ENCODE measurements at regions not wholly inside any gene's neighbourhood (a gene's known extent, or its start where the extent isn't known, plus 50 kb on each side); places are given as distances from the start of the nearest gene placed in this dataset.

DNA sequence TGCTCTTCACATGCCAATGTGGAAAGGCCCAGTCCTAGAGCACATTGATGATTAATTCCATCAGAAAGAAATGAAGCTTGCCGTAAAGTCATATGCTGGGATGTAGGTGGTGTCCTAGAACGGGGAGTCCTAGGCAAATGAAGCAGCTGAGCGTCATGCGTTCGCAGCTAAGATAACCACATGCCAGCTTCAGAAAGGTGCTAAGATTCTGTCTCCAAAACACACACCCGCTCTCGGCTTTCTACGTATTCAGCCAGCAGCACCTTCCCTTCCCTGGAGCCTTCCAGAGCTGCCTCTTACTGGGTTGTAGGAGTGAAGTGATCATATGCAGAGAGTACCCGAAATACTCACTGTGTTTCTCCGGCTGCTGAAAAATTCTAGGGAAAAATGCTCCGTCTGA, 421.6 kb upstream of the ID2 start:
- no peak for DNase-seq (ENCODE audit: low read depth in 4 of 4, low spot score in 3 of 4)

- DNase-seq (ENCODE audit: low read depth in 4 of 4, low spot score in 3 of 4): no peak
Observed at GRCh38 chr2:8263901-8264300, 418.0 kb upstream of the ID2 start.

GRCh38 chr2:8264981-8265380, 416.9 kb upstream of the ID2 start:
- no peak for DNase-seq (ENCODE audit: low read depth in 4 of 4, low spot score in 3 of 4)

- DNase-seq (ENCODE audit: low read depth in 4 of 4, low spot score in 3 of 4): no peak
Observed at GRCh38 chr2:8265476-8266226, 416.2 kb upstream of the ID2 start.

- DNase-seq (ENCODE audit: low read depth in 4 of 4, low spot score in 3 of 4): no peak
Observed at GRCh38 chr2:8266563-8266962, 415.3 kb upstream of the ID2 start.

DNA sequence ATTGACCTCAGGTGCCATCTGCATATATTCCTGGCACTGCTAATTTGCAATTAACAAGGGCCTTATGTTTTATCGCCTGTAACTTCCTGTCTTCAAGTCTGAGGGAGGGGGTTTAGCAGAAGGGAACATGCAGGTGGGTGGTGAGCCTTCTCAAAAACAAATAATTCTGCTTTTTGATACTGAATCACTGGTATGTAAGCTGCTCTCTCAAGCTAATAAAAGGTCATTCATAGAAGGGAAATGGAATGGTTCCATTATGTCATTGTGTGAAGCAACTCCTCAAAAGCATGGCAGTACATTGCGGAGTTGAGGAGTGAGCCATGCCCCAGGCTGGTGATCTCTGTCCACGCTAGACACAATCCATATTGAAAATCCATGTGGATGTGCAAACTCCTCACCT, 414.8 kb upstream of the ID2 start:
- DNase-seq (ENCODE audit: low read depth in 4 of 4, low spot score in 3 of 4): no peak

DNA sequence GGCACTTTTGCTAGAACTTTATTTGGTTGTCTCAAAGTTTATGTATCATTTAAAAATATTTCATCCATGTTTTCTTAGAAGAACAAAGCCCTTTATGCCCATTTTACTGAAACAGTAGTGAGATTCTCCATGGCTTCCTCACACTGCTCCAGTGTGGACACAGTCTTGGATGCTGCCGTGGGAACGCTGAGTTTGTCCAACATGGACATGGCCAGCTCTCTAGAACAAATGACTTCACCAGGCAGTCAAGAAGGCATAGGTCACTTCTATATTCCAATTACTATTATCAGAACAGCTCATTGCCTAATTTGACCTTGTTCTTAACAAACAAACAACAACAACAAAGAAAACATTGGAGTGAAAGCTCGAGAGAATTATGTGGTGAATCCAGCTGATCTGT, 414.1 kb upstream of the ID2 start:
- no peak for DNase-seq (ENCODE audit: low read depth in 4 of 4, low spot score in 3 of 4)

GRCh38 chr2:8268172-8268783, 413.6 kb upstream of the ID2 start:
- no peak for DNase-seq (ENCODE audit: low read depth in 4 of 4, low spot score in 3 of 4)

- no peak for DNase-seq (ENCODE audit: low read depth in 4 of 4, low spot score in 3 of 4)
Observed at GRCh38 chr2:8270699-8271098, 411.2 kb upstream of the ID2 start.

DNA sequence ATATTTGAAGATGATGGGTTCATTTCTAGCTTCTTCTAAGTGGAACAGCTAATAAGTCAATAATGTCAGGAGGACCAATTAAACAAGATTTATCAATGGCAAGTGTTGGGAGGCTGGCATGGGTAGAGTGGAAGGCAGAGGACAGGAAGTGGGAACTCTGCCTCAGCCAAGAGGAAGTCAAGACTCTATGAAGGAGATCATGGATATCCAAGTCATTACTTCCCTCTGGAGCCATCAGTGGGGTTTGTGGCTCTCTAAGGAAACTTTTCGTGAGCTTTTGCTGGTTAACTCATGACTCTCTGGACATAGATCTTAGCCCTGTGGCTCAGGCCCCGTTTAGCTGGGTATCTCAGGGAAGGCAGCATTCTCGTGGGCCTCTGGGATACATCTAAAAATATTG, 410.4 kb upstream of the ID2 start:
- DNase-seq (ENCODE audit: low read depth in 4 of 4, low spot score in 3 of 4): no peak

- no peak for DNase-seq (ENCODE audit: low read depth in 4 of 4, low spot score in 3 of 4)
Observed at GRCh38 chr2:8276026-8276425, 405.8 kb upstream of the ID2 start.

- no peak for DNase-seq (ENCODE audit: low read depth in 4 of 4, low spot score in 3 of 4)
Observed at GRCh38 chr2:8277921-8278571, 403.8 kb upstream of the ID2 start.

DNA sequence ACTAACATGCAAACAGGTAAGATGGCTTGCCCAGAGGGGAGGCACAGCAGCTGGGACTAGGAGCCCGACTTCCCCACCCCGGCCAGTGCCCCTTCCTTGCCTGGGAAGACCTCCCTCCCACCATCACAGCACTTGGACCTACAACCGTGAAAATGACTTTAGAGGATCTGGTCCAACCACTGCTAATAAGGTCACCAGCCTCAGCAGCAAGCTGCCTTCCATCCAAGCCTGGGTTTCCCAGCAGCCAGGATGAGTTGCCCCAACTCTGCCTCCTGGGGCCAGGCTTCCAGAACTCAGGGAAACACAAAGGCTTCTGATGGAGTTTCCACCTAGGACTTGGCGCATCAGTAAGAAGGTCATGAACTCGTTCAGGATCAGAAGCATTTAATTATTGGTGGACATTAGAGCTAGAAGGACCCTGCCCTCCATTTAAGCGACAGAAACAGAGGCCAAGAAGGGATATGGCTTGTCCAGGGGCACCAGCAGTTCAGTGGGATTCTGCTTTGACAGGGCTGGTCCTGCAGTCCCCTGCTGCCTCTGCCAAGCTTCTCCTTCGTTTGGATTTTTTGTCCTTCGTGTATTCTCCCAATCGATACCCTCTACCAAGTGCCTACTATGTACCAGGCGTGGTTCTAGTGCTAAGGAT, 403.0 kb upstream of the ID2 start:
- DNase-seq (ENCODE audit: low read depth in 4 of 4, low spot score in 3 of 4): no peak

DNA sequence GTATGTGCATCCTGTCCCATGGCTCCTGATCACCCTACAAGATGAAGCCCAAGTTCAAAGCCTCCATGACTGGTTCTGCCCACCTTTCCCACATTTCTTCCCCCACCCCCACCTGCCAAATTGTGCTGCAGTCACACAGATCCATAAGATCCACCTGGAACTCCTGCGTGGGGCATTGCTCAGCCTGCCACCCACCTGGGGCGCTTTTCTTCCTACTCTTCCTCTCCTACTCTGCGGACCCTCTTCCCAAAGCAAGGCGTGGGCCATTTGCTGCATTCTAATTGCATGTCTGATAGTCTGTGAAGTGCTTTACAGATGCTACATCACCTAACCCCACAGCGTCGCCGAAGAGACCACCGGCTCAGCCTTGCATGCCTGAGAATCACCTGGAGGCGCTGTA, 402.4 kb upstream of the ID2 start:
- DNase-seq (ENCODE audit: low read depth in 4 of 4, low spot score in 3 of 4): no peak

DNA sequence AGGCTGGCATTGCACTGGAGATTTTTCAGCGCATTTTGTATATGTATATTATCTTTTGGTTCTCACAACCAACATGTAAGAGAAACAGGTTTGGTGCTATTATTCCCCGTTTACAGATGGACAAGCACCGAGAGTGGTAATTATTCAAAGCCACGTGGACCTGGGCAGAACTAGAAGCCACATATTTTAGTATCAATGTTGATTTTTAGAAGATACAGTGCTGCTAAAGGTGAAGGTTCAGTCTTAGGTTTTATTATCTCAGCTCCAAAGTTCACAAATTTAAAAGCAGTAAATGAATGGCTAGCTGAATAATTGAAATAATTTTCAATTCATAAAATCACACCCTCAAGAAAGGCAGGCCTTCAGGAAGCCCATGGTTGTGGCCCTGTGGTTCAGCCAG, 400.6 kb upstream of the ID2 start:
- DNase-seq (ENCODE audit: low read depth in 4 of 4, low spot score in 3 of 4): no peak

DNA sequence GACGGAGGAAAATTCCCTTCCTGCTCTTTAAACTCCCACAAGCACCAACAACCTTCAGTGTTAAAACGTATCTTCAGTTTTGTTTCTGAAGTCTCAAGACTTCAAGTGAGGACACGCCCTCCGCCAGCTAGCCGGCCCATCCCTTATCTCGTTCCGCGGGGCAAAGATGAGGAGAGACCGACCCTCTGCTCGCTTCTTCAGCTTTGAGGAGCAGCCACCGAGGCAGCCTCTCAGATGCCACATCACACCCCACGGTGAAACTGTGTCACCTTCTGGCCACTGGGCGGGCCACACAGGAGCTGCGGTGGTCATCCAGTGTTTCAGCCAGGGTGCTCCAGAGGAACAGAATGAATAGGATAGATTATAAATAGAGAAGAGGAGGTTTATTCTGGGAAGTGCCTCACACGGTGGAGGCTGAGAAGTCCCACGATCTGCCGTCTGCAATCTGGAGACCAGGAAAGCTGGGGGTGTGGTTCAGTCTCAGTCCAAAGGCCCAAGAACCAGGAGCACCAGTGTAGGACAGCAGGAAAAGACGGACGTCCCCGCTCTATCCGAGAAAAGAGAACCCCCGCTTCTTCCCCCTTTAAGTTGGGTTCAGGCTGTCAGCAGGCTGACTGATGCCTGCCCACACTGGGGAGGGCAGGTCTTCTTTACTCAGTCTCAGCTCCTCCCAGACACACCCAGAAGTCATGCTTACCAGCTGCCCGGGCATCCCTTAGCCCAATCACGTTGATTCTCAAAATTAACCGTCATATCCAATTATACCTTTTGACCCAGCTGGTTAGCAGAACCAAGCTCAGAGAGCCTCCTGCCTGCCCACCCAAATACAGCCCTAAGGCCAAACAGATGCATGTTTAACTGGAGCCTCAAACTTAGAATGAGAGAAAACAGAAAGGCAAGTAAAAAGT, 399.7 kb upstream of the ID2 start:
- DNase-seq (ENCODE audit: low read depth in 4 of 4, low spot score in 3 of 4): no peak

DNA sequence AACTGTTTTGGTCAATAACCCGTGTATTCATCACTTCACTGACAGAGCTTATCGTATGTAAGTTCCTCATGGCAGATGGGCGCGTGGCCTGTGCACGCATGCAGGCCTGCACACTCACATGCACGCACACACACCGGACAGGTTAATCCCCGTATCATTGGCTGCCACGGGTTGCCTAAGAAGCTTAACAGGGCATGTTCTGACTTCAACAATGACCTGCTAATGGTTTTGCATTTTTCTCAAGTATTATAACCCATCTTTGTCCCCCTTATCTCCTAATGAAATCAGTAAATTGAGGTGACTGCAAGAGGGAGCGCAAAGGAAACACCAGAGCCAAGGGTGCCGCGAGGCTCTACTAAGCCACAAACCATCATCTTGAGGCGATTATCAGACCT, 399.0 kb upstream of the ID2 start:
- no peak for DNase-seq (ENCODE audit: low read depth in 4 of 4, low spot score in 3 of 4)

DNA sequence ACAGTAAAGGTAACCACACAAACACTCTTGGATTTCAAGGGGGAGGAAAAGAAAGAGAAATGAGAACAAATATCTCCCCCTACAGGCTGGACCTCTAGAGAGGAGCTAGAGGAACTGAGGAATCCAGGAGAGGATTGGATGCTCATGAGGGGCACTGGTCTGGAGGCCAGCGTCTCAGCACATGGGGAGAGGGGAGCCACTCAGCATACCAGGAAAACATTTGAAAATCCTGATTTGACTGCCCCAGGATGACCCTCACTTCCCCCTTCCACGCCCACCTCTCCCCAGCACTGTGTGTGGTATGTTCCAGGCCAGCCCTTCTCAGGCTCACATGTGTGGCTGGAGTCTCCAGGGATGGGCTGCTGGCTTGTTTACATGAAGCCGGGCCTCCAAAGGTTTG, 396.8 kb upstream of the ID2 start:
- no peak for DNase-seq (ENCODE audit: low read depth in 4 of 4, low spot score in 3 of 4)

DNA sequence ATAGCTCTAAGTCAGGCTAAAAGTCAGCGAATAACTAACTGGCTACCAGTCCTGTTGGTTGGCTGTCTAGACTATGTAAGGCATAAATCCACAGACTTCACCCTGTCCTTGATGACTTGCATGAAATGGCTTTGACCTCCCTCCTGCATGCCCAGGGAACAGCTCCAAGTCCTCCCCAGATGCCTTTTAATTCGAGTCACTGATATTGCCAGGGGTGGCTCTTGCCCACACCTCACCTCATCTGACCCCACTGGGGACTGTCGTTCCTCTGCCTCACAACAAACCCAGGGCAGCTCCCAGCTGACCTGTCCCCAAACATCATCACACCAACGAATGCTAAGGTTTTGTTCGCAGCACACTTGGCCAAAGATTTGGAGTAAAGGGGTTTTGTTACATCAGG, 396.0 kb upstream of the ID2 start:
- DNase-seq (ENCODE audit: low read depth in 4 of 4, low spot score in 3 of 4): no peak

DNA sequence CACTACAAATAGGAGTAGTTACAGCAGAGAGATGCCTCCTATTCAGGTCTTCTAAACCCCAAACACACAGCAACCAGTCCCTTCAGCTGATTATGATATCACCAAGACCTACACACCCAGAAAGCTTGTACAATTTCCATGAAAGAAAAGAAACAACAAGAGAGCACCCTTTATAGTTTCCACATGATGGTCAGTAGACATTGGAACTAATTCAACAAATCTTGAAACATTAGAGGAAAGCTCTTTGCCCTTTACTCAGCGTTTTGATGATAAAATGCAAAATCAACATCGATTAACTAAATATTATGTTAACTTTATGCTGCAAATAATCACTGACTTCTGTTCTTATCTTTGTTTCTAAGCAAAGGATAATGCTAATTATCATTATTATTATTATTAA, 393.6 kb upstream of the ID2 start:
- DNase-seq (ENCODE audit: low read depth in 4 of 4, low spot score in 3 of 4): no peak

GRCh38 chr2:8289111-8289510, 392.7 kb upstream of the ID2 start:
- DNase-seq (ENCODE audit: low read depth in 4 of 4, low spot score in 3 of 4): no peak

All from right renal pelvis (tissue), 4 donors.